ENCODE measurements at regions not wholly inside any gene's neighbourhood (a gene's known extent, or its start where the extent isn't known, plus 50 kb on each side); places are given as distances from the start of the nearest gene placed in this dataset.

DNA sequence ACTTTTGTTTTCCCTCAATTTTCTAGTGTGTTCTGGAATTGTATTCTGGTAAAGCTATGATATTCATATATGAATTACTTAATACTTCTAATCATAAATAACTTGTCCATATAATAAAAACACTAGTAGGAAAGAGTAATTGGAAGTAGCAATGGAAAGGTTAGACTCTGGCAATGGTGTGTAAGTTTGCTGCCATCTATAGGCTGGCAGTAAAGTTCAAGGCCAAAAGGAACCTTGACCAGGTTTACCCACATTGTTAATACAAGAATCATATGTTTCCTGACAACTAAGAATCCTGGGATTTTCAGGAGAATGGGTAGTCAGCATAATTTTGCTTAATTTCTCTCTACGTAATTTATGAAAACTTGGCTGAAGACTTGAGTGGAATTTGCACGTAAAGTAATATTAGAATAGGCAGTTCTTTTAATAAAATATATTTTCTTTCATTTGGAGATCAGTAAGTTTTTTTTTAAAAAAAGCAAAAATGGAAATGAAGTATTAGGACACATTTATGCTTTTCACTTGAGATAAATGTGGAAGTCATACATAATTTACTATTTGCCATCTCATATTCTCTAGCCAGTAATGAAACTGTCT is 926.7 kb downstream of the GALC start:
- H3K9ac ChIP-seq, result no peak overlapping the region

DNA sequence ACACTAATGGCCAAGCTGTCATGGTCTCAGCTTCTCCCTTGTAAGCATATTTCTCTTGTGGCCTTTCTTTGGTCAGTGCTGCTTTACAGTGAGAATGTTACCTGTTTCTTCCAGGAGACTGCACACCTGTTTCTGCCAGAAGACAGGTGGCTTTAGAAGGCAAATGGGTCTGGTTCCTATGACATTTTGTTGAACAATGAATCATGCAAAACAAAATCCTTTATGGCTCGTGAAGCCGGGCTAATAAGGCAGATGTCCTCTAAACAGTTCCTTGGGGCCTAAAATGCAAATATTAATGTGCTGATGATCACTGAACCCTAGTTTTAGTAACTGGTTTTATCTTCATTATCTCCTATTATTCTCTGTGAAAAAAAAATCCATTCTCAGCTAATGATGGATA is 927.6 kb downstream of the GALC start:
- H3K79me2 ChIP-seq (ENCODE audit: insufficient read depth, low read depth), result no peaks in the 10 kb centered on the region
- no peak overlapping the region for H3K27ac ChIP-seq
- TF ChIP-seq, protein P1, sequence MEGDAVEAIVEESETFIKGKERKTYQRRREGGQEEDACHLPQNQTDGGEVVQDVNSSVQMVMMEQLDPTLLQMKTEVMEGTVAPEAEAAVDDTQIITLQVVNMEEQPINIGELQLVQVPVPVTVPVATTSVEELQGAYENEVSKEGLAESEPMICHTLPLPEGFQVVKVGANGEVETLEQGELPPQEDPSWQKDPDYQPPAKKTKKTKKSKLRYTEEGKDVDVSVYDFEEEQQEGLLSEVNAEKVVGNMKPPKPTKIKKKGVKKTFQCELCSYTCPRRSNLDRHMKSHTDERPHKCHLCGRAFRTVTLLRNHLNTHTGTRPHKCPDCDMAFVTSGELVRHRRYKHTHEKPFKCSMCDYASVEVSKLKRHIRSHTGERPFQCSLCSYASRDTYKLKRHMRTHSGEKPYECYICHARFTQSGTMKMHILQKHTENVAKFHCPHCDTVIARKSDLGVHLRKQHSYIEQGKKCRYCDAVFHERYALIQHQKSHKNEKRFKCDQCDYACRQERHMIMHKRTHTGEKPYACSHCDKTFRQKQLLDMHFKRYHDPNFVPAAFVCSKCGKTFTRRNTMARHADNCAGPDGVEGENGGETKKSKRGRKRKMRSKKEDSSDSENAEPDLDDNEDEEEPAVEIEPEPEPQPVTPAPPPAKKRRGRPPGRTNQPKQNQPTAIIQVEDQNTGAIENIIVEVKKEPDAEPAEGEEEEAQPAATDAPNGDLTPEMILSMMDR (conservative IDR thresholded peaks at IDR 0.05; ENCODE audit: low read depth, low read length), result no peak
- H4K20me1 ChIP-seq (ENCODE audit: insufficient read depth), result no peaks in the 10 kb centered on the region
- peaks cover 16% of the 10 kb centered on the region for H3K4me1 ChIP-seq (ENCODE audit: low read depth, poor library complexity, severe bottlenecking)
- no peak overlapping the region for H3K4me2 ChIP-seq
- no peak overlapping the region for H3K4me3 ChIP-seq (IDR thresholded peaks at IDR 0.05; ENCODE audit: insufficient read depth, low read depth, low read length)
- H2AFZ ChIP-seq (ENCODE audit: low read depth), result no peak overlapping the region
- no peaks in the 10 kb centered on the region for H3K27me3 ChIP-seq (ENCODE audit: insufficient read depth, low read depth)
- no peaks in the 10 kb centered on the region for H3K36me3 ChIP-seq (ENCODE audit: insufficient read depth)
- H3K9ac ChIP-seq, result no peak overlapping the region

More for the DNA sequence above, 926.7 kb downstream of the GALC start:
- peaks cover 16% of the 10 kb centered on the region for H3K4me1 ChIP-seq (ENCODE audit: low read depth, poor library complexity, severe bottlenecking)
- H3K27me3 ChIP-seq (ENCODE audit: insufficient read depth, low read depth), result no peaks in the 10 kb centered on the region
- no peaks in the 10 kb centered on the region for H4K20me1 ChIP-seq (ENCODE audit: insufficient read depth)
- no peak overlapping the region for H3K4me3 ChIP-seq (IDR thresholded peaks at IDR 0.05; ENCODE audit: insufficient read depth, low read depth, low read length)
- no peaks in the 10 kb centered on the region for H3K79me2 ChIP-seq (ENCODE audit: insufficient read depth, low read depth)
- H3K27ac ChIP-seq, result peak overlapping the region; percentile 52; the same call in 1 of the 2 replicates
- H3K4me2 ChIP-seq, result peak overlapping the region; percentile 33; the same call in 1 of the 2 replicates
- no peaks in the 10 kb centered on the region for H3K36me3 ChIP-seq (ENCODE audit: insufficient read depth)
- TF ChIP-seq, protein P1 (conservative IDR thresholded peaks at IDR 0.05; ENCODE audit: low read depth, low read length), result no peak
- no peak overlapping the region for H2AFZ ChIP-seq (ENCODE audit: low read depth)

DNA sequence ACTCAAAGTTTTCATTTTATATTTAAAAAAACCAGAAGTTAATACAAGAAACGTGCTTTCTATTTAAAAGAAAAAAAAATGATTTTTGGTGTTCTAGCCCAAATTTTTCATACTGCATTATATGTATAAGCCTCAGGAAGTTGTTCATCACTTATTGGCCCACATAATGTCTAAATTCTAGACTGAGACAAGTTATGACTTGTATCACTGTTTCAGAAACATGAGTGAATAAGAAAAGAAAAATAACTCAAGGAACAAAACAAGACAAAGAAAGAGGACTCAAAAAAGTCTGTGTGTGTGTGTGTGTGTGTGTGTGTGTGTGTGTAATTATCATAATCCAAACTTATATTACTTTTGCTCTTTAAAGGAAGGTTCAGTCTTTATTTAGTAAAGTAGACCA is 929.8 kb downstream of the GALC start:
- Histone ChIP-seq H3K27ac (no peak overlapping the region), H2AFZ (ENCODE audit: low read depth) (no peak overlapping the region), H3K4me1 (ENCODE audit: low read depth, poor library complexity, severe bottlenecking) (peaks cover 16% of the 10 kb centered on the region), H3K9ac (no peak overlapping the region), H3K36me3 (ENCODE audit: insufficient read depth) (no peaks in the 10 kb centered on the region), H4K20me1 (ENCODE audit: insufficient read depth) (no peaks in the 10 kb centered on the region), H3K79me2 (ENCODE audit: insufficient read depth, low read depth) (no peaks in the 10 kb centered on the region), H3K4me3 (IDR thresholded peaks at IDR 0.05; ENCODE audit: insufficient read depth, low read depth, low read length) (no peak overlapping the region), H3K27me3 (ENCODE audit: insufficient read depth, low read depth) (no peaks in the 10 kb centered on the region), H3K4me2 (no peak overlapping the region)
- TF ChIP-seq, protein P1 (conservative IDR thresholded peaks at IDR 0.05; ENCODE audit: low read depth, low read length), result no peak

DNA sequence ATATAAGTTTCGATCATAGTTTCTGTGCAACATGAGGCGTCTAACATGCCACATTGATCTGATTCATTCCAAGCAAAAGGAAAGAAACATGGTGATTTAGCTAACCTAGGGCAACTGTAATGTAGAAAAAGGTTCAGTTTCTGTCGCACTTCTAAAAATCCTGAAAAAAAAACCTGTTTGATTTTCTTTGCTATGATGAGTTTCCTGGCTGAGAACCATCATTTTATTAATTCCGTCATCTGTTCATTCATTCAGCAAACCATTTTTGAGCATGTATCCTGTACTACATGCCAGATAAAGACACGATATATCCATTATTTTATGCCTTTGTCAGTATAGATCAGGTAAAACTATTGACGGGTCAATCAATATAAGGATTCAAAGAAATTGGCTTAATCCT is 932.6 kb downstream of the GALC start:
- TF ChIP-seq, protein P1 (conservative IDR thresholded peaks at IDR 0.05; ENCODE audit: low read depth, low read length), result no peak
- no peak overlapping the region for H3K4me2 ChIP-seq
- no peaks in the 10 kb centered on the region for H3K36me3 ChIP-seq (ENCODE audit: insufficient read depth)
- no peaks in the 10 kb centered on the region for H4K20me1 ChIP-seq (ENCODE audit: insufficient read depth)
- H3K4me3 ChIP-seq (IDR thresholded peaks at IDR 0.05; ENCODE audit: insufficient read depth, low read depth, low read length), result no peak overlapping the region
- H3K79me2 ChIP-seq (ENCODE audit: insufficient read depth, low read depth), result no peaks in the 10 kb centered on the region
- no peak overlapping the region for H3K9ac ChIP-seq
- H3K4me1 ChIP-seq (ENCODE audit: low read depth, poor library complexity, severe bottlenecking), result no peaks in the 10 kb centered on the region
- H3K27ac ChIP-seq, result no peak overlapping the region
- H3K27me3 ChIP-seq (ENCODE audit: insufficient read depth, low read depth), result no peaks in the 10 kb centered on the region
- H2AFZ ChIP-seq (ENCODE audit: low read depth), result no peak overlapping the region

All from KMS-11 (cell line).